Stimulated activated CD4-positive, alpha-beta T cell treated with anti-CD3 and anti-CD28 coated beads, Interleukin-4, amount 100 ng/mL, for 24 hours (primary cell): ENCODE measurements at regions not wholly inside any gene's neighbourhood (a gene's known extent, or its start where the extent isn't known, plus 50 kb on each side); places are given as distances from the start of the nearest gene placed in this dataset.

Source experiments
- DNase-seq: peaks from one replicate; pipeline ENCODE4 v3.0.0-alpha.2; 2020

- DNase-seq: no peak
Observed at GRCh38 chr10:131587976-131588680, 276.6 kb upstream of the TCERG1L start.

- DNase-seq: no peak
Observed at GRCh38 chr10:131588704-131589220, 277.2 kb upstream of the TCERG1L start.

GRCh38 chr10:131590567-131590966 lies 279.0 kb upstream of the TCERG1L start:
- DNase-seq: no peak

GRCh38 chr10:131591936-131592335 lies 280.4 kb upstream of the TCERG1L start:
- DNase-seq: no peak

GRCh38 chr10:131609176-131609575 lies 291.6 kb upstream of the PPP2R2D start:
- no peak for DNase-seq

GRCh38 chr10:131615150-131615549 lies 285.7 kb upstream of the PPP2R2D start:
- no peak for DNase-seq

GRCh38 chr10:131616040-131616439 lies 284.8 kb upstream of the PPP2R2D start:
- DNase-seq: no peak

- no peak for DNase-seq
Observed at GRCh38 chr10:131617113-131617858, 283.5 kb upstream of the PPP2R2D start.

- no peak for DNase-seq
Observed at GRCh38 chr10:131618587-131619267, 282.1 kb upstream of the PPP2R2D start.

GRCh38 chr10:131620314-131620713 lies 280.5 kb upstream of the PPP2R2D start:
- no peak for DNase-seq

- no peak for DNase-seq
Observed at GRCh38 chr10:131620904-131621303, 279.9 kb upstream of the PPP2R2D start.

GRCh38 chr10:131621784-131622624 lies 278.8 kb upstream of the PPP2R2D start:
- no peak for DNase-seq

GRCh38 chr10:131625041-131625440 lies 275.8 kb upstream of the PPP2R2D start:
- DNase-seq: no peak

- DNase-seq: no peak
Observed at GRCh38 chr10:131626274-131626673, 274.5 kb upstream of the PPP2R2D start.

- DNase-seq: no peak
Observed at GRCh38 chr10:131629026-131629770, 271.6 kb upstream of the PPP2R2D start.

GRCh38 chr10:131630772-131631258 lies 270.0 kb upstream of the PPP2R2D start:
- no peak for DNase-seq

GRCh38 chr10:131631619-131632018 lies 269.2 kb upstream of the PPP2R2D start:
- DNase-seq: no peak

GRCh38 chr10:131635564-131636015 lies 265.2 kb upstream of the PPP2R2D start:
- DNase-seq: no peak

GRCh38 chr10:131636116-131636515 lies 264.7 kb upstream of the PPP2R2D start:
- no peak for DNase-seq

GRCh38 chr10:131636841-131637724 lies 263.7 kb upstream of the PPP2R2D start:
- no peak for DNase-seq
